ENCODE measurements at regions not wholly inside any gene's neighbourhood (a gene's known extent, or its start where the extent isn't known, plus 50 kb on each side); places are given as distances from the start of the nearest gene placed in this dataset.
"Not testable (repeated sequence)": the region's sequence is repeated elsewhere in the genome, so short reads cannot be mapped to it uniquely, and the experiment has no call there.

DNA sequence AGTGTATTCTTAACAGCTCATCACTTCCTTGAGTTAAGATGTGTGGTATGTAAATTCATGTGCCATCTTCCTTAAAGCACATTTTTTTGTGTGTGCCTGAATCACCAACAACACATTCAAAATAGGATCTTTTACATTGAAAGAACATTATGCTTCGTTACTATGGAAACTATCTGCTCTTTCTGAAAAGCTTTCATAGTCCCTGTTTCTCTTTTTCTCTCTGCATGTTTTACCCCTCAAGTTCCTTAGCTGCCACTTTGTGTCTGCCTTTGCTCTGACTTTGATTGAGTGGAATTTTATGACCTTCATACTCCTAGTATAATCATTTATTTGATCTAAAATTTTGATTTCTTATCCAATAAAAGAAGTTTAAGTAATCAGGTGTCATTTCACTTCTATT is 880.3 kb upstream of the FOXG1 start:
- Histone ChIP-seq H3K27ac (ENCODE audit: low read length) (no peak overlapping the region), H3K4me3 (ENCODE audit: low read depth in 2 of 2, low read length in 2 of 2) (no peak overlapping the region), H3K4me1 (ENCODE audit: control insufficient read depth, insufficient read depth, low read length) (no peaks in the 10 kb centered on the region), H3K27me3 (ENCODE audit: control insufficient read depth, insufficient read depth, low read length) (no peaks in the 10 kb centered on the region), H3K9me3 (ENCODE audit: control insufficient read depth, insufficient read depth, low read depth, low read length) (no peaks in the 10 kb centered on the region), H3K36me3 (ENCODE audit: control insufficient read depth, insufficient read depth, low read length) (no peaks in the 10 kb centered on the region)
- intact Hi-C loops (cut with micrococcal nuclease; ENCODE audit: unreplicated experiment) (no loop called here), in situ Hi-C loops (cut with HindIII; ENCODE audit: low pct_unique_long_range_greater_than_20kb, low sequenced_read_pairs) (no loop called here)
- BruUV-seq (replicated peaks): no TSS peak
- CTCF ChIA-PET: no interaction called here
- ATAC-seq: no peak
- POLR2A ChIA-PET: no interaction called here
- no peak for DNase-seq (ENCODE audit: low read depth, low spot score)
- no peak for TF ChIP-seq TCF7L2 (IDR thresholded peaks at IDR 0.05; ENCODE audit: low read depth, low read length)
- TF ChIP-seq, protein P1, sequence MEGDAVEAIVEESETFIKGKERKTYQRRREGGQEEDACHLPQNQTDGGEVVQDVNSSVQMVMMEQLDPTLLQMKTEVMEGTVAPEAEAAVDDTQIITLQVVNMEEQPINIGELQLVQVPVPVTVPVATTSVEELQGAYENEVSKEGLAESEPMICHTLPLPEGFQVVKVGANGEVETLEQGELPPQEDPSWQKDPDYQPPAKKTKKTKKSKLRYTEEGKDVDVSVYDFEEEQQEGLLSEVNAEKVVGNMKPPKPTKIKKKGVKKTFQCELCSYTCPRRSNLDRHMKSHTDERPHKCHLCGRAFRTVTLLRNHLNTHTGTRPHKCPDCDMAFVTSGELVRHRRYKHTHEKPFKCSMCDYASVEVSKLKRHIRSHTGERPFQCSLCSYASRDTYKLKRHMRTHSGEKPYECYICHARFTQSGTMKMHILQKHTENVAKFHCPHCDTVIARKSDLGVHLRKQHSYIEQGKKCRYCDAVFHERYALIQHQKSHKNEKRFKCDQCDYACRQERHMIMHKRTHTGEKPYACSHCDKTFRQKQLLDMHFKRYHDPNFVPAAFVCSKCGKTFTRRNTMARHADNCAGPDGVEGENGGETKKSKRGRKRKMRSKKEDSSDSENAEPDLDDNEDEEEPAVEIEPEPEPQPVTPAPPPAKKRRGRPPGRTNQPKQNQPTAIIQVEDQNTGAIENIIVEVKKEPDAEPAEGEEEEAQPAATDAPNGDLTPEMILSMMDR (IDR thresholded peaks at IDR 0.05): no peak
- TF ChIP-seq SIN3A (IDR thresholded peaks at IDR 0.05; ENCODE audit: borderline replicate concordance, insufficient read depth, low read depth, low read length): no peak
- TF ChIP-seq POLR2AphosphoS5 (IDR thresholded peaks at IDR 0.05; ENCODE audit: low read depth, low read length): no peak
- no peak for TF ChIP-seq REST (IDR thresholded peaks at IDR 0.05; ENCODE audit: insufficient read depth in 1 of 2, low read depth in 2 of 2, low read length in 1 of 2)

GRCh38 chr14:27890259-27890658 is 876.3 kb upstream of the FOXG1 start:
- H3K4me1 ChIP-seq (ENCODE audit: control insufficient read depth, insufficient read depth, low read length): no peaks in the 10 kb centered on the region
- no peak for TF ChIP-seq REST (IDR thresholded peaks at IDR 0.05; ENCODE audit: insufficient read depth in 1 of 2, low read depth in 2 of 2, low read length in 1 of 2)
- no peak for TF ChIP-seq SIN3A (IDR thresholded peaks at IDR 0.05; ENCODE audit: borderline replicate concordance, insufficient read depth, low read depth, low read length)
- no peak for TF ChIP-seq POLR2AphosphoS5 (IDR thresholded peaks at IDR 0.05; ENCODE audit: low read depth, low read length)
- TF ChIP-seq, protein P1 (IDR thresholded peaks at IDR 0.05): no peak
- ATAC-seq (no peak), DNase-seq (ENCODE audit: low read depth, low spot score) (no peak)
- H3K27me3 ChIP-seq (ENCODE audit: control insufficient read depth, insufficient read depth, low read length): no peaks in the 10 kb centered on the region
- H3K9me3 ChIP-seq (ENCODE audit: control insufficient read depth, insufficient read depth, low read depth, low read length): no peaks in the 10 kb centered on the region
- BruUV-seq (replicated peaks): no TSS peak
- intact Hi-C loops (cut with micrococcal nuclease; ENCODE audit: unreplicated experiment) (no loop called here), in situ Hi-C loops (cut with HindIII; ENCODE audit: low pct_unique_long_range_greater_than_20kb, low sequenced_read_pairs) (no loop called here)
- no peaks in the 10 kb centered on the region for H3K36me3 ChIP-seq (ENCODE audit: control insufficient read depth, insufficient read depth, low read length)
- POLR2A ChIA-PET: no interaction called here
- H3K27ac ChIP-seq (ENCODE audit: low read length): no peak overlapping the region
- CTCF ChIA-PET: no interaction called here
- H3K4me3 ChIP-seq (ENCODE audit: low read depth in 2 of 2, low read length in 2 of 2): no peak overlapping the region

- in situ Hi-C loops (cut with HindIII; ENCODE audit: low pct_unique_long_range_greater_than_20kb, low sequenced_read_pairs); intact Hi-C loops (cut with micrococcal nuclease; ENCODE audit: unreplicated experiment); BruUV-seq (replicated peaks); DNase-seq (ENCODE audit: low read depth, low spot score); H3K9me3 ChIP-seq (ENCODE audit: control insufficient read depth, insufficient read depth, low read depth, low read length); POLR2A ChIA-PET; H3K4me3 ChIP-seq (ENCODE audit: low read depth in 2 of 2, low read length in 2 of 2); CTCF ChIA-PET; ATAC-seq; H3K27me3 ChIP-seq (ENCODE audit: control insufficient read depth, insufficient read depth, low read length); H3K36me3 ChIP-seq (ENCODE audit: control insufficient read depth, insufficient read depth, low read length); H3K27ac ChIP-seq (ENCODE audit: low read length); H3K4me1 ChIP-seq (ENCODE audit: control insufficient read depth, insufficient read depth, low read length): not testable (repeated sequence)
Observed at GRCh38 chr14:27908484-27908883, 858.1 kb upstream of the FOXG1 start.
